ENCODE measurements at regions not wholly inside any gene's neighbourhood (a gene's known extent, or its start where the extent isn't known, plus 50 kb on each side); places are given as distances from the start of the nearest gene placed in this dataset.

DNA sequence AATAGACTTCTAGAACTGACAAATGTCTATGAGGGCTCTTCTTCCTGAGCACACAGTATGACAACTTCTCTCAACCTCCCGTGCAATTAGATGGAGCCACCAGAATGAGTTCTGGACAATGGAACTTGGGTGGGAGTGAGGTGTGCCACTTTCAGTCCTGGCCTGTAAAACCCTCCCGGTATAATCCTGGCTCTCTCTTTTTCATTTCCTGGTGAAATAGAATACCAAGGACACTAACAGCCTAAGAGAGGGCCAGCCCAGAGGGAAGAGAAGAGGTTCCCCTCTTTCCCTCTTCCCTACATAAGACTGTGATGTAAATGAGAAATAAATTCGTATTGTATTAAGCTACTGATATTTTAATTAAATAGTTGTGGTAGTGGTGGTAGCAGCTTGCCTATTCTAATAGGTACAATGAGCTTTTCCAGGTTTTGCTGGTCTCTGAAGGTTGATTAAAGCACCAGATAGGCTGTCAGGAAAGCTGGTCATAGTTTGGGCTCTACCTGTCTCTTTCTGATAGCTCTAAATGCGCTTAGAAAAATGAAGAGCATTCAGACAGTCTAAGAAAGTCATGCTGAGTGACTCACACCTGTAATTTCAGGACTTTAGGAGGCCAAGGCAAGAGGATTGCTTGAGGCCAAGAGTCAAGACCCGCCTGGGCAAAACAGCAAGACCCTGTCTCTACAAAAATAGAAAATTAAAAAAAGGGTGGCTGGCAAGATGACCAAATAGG lies 108.6 kb upstream of the ZNF644 start:
- TF ChIP-seq, protein P1, sequence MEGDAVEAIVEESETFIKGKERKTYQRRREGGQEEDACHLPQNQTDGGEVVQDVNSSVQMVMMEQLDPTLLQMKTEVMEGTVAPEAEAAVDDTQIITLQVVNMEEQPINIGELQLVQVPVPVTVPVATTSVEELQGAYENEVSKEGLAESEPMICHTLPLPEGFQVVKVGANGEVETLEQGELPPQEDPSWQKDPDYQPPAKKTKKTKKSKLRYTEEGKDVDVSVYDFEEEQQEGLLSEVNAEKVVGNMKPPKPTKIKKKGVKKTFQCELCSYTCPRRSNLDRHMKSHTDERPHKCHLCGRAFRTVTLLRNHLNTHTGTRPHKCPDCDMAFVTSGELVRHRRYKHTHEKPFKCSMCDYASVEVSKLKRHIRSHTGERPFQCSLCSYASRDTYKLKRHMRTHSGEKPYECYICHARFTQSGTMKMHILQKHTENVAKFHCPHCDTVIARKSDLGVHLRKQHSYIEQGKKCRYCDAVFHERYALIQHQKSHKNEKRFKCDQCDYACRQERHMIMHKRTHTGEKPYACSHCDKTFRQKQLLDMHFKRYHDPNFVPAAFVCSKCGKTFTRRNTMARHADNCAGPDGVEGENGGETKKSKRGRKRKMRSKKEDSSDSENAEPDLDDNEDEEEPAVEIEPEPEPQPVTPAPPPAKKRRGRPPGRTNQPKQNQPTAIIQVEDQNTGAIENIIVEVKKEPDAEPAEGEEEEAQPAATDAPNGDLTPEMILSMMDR (IDR thresholded peaks at IDR 0.05): no peak
- TF ChIP-seq POLR2A (IDR thresholded peaks at IDR 0.05): no peak
